ENCODE measurements at regions not wholly inside any gene's neighbourhood (a gene's known extent, or its start where the extent isn't known, plus 50 kb on each side); places are given as distances from the start of the nearest gene placed in this dataset.

DNA sequence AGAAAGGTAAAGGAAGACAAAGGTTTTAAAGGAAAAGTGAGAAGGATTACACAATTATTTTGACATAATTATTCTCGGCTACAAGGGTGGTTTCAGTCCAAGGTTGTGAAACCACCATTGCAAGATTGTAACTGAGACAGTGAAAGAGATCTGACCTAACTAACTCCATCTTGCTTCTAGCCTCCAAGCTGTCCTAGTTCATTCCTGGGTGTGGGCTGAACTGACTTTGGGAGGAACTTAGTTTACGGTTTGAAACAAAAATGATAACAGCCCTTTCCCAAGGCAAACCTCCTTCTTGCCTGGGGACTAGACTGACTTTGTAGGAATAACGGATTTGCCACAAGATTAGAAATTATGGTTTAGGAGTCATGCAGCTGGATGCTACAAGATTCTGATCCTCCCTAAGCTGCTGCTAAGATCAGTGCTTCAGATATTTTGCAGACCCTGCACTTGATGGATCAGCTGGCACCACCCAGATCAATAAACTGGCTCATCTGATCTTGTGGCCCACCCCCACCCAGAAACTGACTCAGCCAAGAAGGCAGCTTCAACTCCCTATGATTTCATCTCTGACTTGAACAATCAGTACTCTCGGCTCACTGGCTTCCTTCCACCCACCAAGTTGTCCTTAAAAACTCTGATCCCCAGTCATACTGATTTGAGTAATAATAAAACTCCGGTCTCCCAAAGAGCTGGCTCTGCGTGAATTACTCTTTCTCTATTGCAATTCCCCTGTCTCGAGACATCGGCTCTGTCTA is 57.7 kb upstream of the AADACL2 start:
- no peak for TF ChIP-seq POLR2AphosphoS5 (IDR thresholded peaks at IDR 0.05)
- TF ChIP-seq, protein P1, sequence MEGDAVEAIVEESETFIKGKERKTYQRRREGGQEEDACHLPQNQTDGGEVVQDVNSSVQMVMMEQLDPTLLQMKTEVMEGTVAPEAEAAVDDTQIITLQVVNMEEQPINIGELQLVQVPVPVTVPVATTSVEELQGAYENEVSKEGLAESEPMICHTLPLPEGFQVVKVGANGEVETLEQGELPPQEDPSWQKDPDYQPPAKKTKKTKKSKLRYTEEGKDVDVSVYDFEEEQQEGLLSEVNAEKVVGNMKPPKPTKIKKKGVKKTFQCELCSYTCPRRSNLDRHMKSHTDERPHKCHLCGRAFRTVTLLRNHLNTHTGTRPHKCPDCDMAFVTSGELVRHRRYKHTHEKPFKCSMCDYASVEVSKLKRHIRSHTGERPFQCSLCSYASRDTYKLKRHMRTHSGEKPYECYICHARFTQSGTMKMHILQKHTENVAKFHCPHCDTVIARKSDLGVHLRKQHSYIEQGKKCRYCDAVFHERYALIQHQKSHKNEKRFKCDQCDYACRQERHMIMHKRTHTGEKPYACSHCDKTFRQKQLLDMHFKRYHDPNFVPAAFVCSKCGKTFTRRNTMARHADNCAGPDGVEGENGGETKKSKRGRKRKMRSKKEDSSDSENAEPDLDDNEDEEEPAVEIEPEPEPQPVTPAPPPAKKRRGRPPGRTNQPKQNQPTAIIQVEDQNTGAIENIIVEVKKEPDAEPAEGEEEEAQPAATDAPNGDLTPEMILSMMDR (IDR thresholded peaks at IDR 0.05) = no peak
- TF ChIP-seq POLR2A (IDR thresholded peaks at IDR 0.05; ENCODE audit: low read depth) = no peak
